ENCODE measurements at regions not wholly inside any gene's neighbourhood (a gene's known extent, or its start where the extent isn't known, plus 50 kb on each side); places are given as distances from the start of the nearest gene placed in this dataset.
A peak's percentile ranks its signal among the peaks of the same experiment; 100 is the strongest.

DNA sequence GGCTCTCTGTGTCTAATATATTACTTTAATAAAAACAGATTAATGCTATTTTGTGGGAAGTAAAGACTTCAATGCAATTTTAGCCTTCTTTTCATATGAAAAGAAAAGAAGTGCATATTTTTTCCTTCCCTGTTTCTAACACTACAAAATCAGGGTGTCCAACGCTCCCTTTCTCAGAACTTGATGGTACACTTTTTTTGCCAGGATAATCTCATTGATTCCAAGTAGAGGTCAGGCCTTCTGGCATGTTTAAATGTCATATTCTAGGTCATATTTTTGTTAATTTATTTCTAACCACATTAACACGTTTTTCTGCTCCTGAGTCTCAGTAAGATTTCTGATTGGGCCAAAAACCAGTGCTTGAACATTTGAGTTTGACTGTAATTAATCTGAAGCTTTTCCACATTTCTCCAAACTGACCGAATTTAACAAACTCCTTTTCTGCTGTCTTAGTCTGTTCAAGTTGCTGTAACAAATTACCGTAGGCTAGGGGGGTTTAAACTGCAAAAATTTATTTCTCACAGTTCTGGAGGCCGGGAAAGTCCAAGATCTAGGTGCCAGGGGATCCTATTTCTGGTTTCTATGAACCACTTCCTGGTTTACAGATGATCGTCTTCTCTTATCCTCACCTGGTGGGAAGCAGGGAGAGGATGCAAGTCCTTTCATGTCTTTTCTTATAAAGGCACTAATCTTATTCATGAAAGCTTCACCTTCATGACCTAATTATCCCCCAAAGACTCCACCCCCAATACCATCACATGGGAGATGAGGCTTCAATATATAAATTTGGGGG, 63.2 kb upstream of the ELL2 start:
- DNase-seq (ENCODE audit: extremely low spot score, insufficient read length, low read depth) (no peak), FAIRE-seq (peak; percentile 53)

DNA sequence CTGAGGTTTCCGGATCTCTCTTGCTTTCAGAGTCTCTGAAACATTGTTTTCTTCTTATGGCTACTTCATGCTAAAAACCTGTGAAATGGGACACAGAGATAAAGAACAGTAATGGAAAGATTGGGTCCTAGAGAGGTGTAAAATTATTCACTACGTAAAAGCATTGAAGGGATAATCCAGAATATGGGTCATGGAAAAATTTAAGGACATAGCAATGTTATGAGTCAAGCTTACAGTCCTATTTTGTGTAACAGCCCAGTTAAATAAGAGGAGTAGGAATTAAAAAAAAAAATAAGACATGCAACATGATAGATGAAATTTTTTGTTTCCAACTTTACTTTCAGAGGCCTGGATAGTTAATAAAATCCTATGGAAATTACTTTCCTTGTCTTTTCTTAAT, 61.9 kb upstream of the ELL2 start:
- no peak for FAIRE-seq

DNA sequence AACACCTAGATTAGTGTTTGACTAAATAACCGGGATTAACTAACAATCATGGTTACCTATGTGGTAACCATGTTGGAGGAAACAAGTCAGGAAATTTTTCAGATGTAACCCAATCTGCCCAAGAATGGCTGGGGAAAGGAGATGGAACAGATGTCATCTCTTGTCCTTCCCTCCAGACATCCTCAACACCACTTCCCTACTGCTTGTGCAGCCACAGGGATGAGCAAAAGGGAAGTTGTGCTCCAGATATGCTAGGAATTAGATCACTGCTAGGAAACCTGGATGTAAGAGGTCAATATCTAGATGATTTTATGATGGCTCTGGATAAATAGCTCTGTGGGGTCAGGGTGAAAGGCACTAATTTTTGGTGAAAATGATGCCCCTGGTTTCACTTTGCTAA, 61.3 kb upstream of the ELL2 start:
- FAIRE-seq: no peak
- no peak for DNase-seq (ENCODE audit: extremely low spot score, insufficient read length, low read depth)

More for the DNA sequence above, 61.9 kb upstream of the ELL2 start:
- no peak for DNase-seq (ENCODE audit: extremely low spot score, insufficient read length, low read depth)

DNA sequence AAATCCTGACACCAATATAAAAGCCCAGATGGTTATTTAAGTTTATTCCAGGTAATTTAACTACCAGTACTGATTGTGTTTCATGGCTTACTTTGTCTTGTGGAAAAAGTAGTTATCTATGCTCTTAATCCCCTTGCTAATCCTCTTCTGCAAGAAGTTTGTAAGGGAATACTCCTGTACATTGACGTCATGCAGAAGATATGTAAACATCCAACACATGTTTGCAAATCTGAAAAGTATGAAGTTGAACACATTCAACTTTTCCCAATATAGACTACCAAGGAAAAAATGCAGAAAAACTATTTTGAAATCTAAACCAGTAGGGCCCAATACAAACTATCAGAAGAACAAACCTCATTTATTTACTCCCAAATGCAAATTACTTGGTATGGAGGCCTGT, 56.3 kb upstream of the ELL2 start:
- DNase-seq (ENCODE audit: extremely low spot score, insufficient read length, low read depth) (no peak), FAIRE-seq (no peak)

DNA sequence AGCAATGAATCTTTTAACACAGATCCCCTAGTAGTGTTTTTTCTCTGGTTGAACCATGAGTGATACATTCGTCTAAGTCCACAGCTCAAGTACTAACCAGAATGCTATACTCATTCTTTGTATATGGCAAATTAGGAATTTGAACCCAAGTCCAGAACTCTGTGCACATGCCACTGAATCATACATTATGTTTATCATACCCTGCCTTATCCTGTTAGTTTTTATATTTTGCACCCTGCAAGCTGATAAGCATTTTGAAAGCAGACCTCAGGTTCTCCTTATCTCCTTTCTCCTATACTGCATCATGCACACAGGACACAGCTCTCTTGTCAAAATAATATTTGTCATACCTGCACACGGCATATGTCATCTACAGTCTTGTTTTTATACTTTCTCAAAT, 54.6 kb upstream of the ELL2 start:
- DNase-seq (ENCODE audit: extremely low spot score, insufficient read length, low read depth): no peak
- FAIRE-seq: no peak

DNA sequence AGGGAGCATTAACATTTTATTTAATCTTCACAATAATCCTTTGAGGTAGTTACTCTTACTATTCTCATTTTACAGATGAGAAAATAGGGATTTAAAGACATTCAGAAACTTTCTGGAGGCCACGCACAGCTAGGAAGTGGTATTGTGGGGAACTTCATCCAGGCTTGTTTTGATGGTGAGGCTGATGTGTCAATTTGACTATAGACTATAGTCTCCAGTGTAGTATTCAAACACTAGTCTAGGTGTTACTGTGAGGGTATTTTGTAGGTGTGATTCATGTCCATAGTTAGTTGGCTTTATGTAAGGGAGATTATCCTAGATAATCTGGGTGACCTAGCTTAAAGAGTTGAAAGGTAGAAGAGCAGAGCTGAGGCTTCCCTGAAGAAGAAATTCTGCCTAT, 54.1 kb upstream of the ELL2 start:
- no peak for FAIRE-seq

DNA sequence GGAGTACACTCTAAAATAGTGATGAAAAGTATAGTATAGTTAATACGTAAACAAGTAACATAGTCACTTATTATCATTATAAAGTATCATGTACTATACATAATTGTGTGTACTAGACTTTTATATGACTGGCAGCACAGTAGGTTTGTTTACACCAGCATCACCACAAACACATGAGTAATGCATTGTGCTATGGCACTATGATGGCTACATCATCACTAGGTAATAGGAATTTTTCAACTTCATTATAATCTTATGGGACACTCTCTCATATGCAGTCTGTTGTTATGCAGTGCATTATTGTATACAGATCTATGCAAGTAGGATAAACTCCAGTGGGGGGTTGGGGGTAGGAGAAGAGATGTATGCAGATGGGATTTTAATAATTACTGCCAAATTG, 52.7 kb upstream of the ELL2 start:
- no peak for DNase-seq (ENCODE audit: extremely low spot score, insufficient read length, low read depth)
- FAIRE-seq: no peak

More for the DNA sequence above, 54.1 kb upstream of the ELL2 start:
- DNase-seq (ENCODE audit: extremely low spot score, insufficient read length, low read depth): no peak

DNA sequence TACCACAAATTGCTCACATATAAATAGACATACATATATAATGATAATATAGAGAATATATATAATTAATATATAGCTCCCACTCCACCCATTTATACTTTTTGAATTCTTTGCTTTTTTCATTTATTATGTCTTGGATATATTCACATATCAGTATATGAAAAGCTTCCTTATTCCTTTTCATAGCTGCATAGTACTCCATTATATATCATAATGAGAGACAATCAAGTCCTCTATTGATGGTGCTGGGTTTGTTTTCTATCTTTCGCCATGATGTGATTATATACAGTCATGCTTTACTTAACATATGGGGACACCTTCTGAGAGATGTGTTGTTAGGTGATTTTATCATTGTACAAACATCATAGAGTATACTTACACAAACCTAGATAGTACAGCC, 51.6 kb upstream of the ELL2 start:
- DNase-seq (ENCODE audit: extremely low spot score, insufficient read length, low read depth) (no peak), FAIRE-seq (no peak)

DNA sequence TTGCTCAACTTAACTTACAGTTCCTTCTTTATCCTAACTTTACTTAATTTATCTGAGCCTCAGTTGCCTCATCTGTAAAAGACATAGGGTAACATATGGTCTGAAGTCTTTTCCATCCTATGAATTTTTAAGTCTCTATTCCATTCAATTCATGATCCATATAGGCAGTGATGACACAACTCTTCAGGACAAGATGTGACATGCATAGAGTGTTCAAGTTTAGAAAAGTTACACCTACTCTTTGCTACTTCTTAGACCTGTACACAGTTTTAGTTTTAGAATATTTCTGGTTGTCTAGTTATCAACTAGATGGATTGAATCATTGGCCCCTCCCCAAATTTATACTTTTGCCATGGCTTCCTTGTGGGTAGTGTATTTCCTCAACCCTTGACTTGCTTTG, 50.7 kb upstream of the ELL2 start:
- DNase-seq (ENCODE audit: extremely low spot score, insufficient read length, low read depth) (no peak), FAIRE-seq (no peak)

All from GM18507 (cell line).